Progenitor cell of endocrine pancreas (in vitro differentiated cells): ENCODE measurements at regions not wholly inside any gene's neighbourhood (a gene's known extent, or its start where the extent isn't known, plus 50 kb on each side); places are given as distances from the start of the nearest gene placed in this dataset.

Source experiments
- DNase-seq: peaks from one replicate; pipeline ENCODE4 v3.0.0; 2021; ENCODE audit warnings: low spot score; ENCODE audit not compliant: unreplicated experiment
- H3K27ac Mint-ChIP-seq: 2 replicates; pipeline ENCODE4 v1.8.0; 2021; ENCODE audit warnings: mild to moderate bottlenecking, moderate library complexity, mixed read lengths
- H3K27me3 Mint-ChIP-seq: 2 replicates; pipeline ENCODE4 v1.8.0; 2021; ENCODE audit warnings: mixed read lengths
- H3K36me3 Mint-ChIP-seq: 2 replicates; pipeline ENCODE4 v1.8.0; 2022; ENCODE audit warnings: mixed read lengths; ENCODE audit not compliant: insufficient read depth
- H3K4me1 Mint-ChIP-seq: 2 replicates; pipeline ENCODE4 v1.8.0; 2021; ENCODE audit warnings: low read depth, mixed read lengths
- H3K4me3 Mint-ChIP-seq: 2 replicates; pipeline ENCODE4 v1.8.0; 2021; ENCODE audit warnings: low read depth, mild to moderate bottlenecking, moderate library complexity, mixed read lengths
- H3K9me3 Mint-ChIP-seq: 2 replicates; pipeline ENCODE4 v1.8.0; 2021; ENCODE audit warnings: low read depth, mixed read lengths
- TF ChIP-seq, protein P1 (sequence below): fragments of 200-600 bp; sonication (generic); IDR thresholded peaks from one replicate; pipeline ENCODE4 v1.5.0; 2021; ENCODE audit warnings: antibody characterized with exemption, mild to moderate bottlenecking; ENCODE audit not compliant: unreplicated experiment

GRCh38 chr10:129371541-129371940 lies 95.5 kb upstream of the MGMT start:
- H3K4me1 Mint-ChIP-seq, result no peaks in the 10 kb centered on the region
- no peaks in the 10 kb centered on the region for H3K36me3 Mint-ChIP-seq
- no peak for DNase-seq
- no peak overlapping the region for H3K27ac Mint-ChIP-seq
- TF ChIP-seq, protein P1, sequence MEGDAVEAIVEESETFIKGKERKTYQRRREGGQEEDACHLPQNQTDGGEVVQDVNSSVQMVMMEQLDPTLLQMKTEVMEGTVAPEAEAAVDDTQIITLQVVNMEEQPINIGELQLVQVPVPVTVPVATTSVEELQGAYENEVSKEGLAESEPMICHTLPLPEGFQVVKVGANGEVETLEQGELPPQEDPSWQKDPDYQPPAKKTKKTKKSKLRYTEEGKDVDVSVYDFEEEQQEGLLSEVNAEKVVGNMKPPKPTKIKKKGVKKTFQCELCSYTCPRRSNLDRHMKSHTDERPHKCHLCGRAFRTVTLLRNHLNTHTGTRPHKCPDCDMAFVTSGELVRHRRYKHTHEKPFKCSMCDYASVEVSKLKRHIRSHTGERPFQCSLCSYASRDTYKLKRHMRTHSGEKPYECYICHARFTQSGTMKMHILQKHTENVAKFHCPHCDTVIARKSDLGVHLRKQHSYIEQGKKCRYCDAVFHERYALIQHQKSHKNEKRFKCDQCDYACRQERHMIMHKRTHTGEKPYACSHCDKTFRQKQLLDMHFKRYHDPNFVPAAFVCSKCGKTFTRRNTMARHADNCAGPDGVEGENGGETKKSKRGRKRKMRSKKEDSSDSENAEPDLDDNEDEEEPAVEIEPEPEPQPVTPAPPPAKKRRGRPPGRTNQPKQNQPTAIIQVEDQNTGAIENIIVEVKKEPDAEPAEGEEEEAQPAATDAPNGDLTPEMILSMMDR, result no peak
- peaks cover 18% of the 10 kb centered on the region for H3K27me3 Mint-ChIP-seq
- no peak overlapping the region for H3K4me3 Mint-ChIP-seq
- H3K9me3 Mint-ChIP-seq, result no peaks in the 10 kb centered on the region

GRCh38 chr10:129372172-129372571 lies 94.9 kb upstream of the MGMT start:
- TF ChIP-seq, protein P1, result no peak

DNA sequence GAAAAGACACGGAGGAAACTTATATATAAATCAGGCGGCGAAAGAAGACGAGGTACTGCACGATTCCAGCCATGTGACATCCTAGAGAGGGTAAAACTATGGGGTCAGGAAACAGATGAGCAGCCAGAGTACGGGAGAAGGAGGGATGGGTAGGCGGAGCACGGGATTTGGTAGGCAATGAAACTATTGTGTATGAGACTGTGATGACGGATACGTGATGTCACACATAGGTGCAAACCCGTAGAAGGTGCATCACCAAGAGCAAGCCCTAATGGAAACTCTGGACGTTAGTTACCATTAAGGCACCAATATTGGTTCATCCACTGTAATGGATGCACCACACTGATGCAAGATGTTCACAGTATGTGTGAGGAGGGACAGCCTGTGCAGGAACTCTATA lies 93.8 kb upstream of the MGMT start:
- no peaks in the 10 kb centered on the region for H3K4me1 Mint-ChIP-seq
- H3K9me3 Mint-ChIP-seq, result no peaks in the 10 kb centered on the region
- H3K27ac Mint-ChIP-seq, result no peak overlapping the region

More at GRCh38 chr10:129372172-129372571, 94.9 kb upstream of the MGMT start:
- no peak overlapping the region for H3K27ac Mint-ChIP-seq
- no peaks in the 10 kb centered on the region for H3K9me3 Mint-ChIP-seq
- H3K27me3 Mint-ChIP-seq, result peaks cover 16% of the 10 kb centered on the region
- DNase-seq, result no peak
- no peak overlapping the region for H3K4me3 Mint-ChIP-seq
- H3K4me1 Mint-ChIP-seq, result no peaks in the 10 kb centered on the region
- no peaks in the 10 kb centered on the region for H3K36me3 Mint-ChIP-seq

GRCh38 chr10:129373718-129374117 lies 93.3 kb upstream of the MGMT start:
- H3K4me1 Mint-ChIP-seq, result no peaks in the 10 kb centered on the region
- TF ChIP-seq, protein P1, result no peak
- no peaks in the 10 kb centered on the region for H3K9me3 Mint-ChIP-seq
- no peak overlapping the region for H3K27ac Mint-ChIP-seq
- no peak for DNase-seq
- peaks cover 16% of the 10 kb centered on the region for H3K27me3 Mint-ChIP-seq
- no peaks in the 10 kb centered on the region for H3K36me3 Mint-ChIP-seq
- H3K4me3 Mint-ChIP-seq, result no peak overlapping the region

More for the DNA sequence above, 93.8 kb upstream of the MGMT start:
- no peak overlapping the region for H3K4me3 Mint-ChIP-seq
- no peak for DNase-seq
- TF ChIP-seq, protein P1, result no peak
- peaks cover 16% of the 10 kb centered on the region for H3K27me3 Mint-ChIP-seq
- no peaks in the 10 kb centered on the region for H3K36me3 Mint-ChIP-seq

GRCh38 chr10:129375171-129375570 lies 91.9 kb upstream of the MGMT start:
- Mint-ChIP-seq H3K36me3 (no peaks in the 10 kb centered on the region), H3K27me3 (peaks cover 19% of the 10 kb centered on the region)

More at GRCh38 chr10:129375171-129375570, 91.9 kb upstream of the MGMT start:
- no peak for DNase-seq
- TF ChIP-seq, protein P1, result no peak
- Mint-ChIP-seq H3K4me1 (no peaks in the 10 kb centered on the region), H3K4me3 (no peak overlapping the region), H3K27ac (no peak overlapping the region), H3K9me3 (no peaks in the 10 kb centered on the region)
